Keratinocyte (primary cell): ENCODE measurements at regions not wholly inside any gene's neighbourhood (a gene's known extent, or its start where the extent isn't known, plus 50 kb on each side); places are given as distances from the start of the nearest gene placed in this dataset.

ENCODE experiments used
- CTCF ChIP-seq, 3 experiments: IDR thresholded peaks in 1 of 3; conservative IDR thresholded peaks in 1 of 3; optimal IDR thresholded peaks in 1 of 3; 2 replicates in 2 of 3; 3 replicates in 1 of 3; pipeline versions ENCODE3 to v1.5.1; 2011; ENCODE audit warnings: low read length in 3 of 3, mild to moderate bottlenecking in 3 of 3, moderate library complexity in 2 of 3, control low read depth in 1 of 3, inconsistent platforms in 1 of 3; ENCODE audit not compliant: insufficient read depth in 2 of 3; ENCODE audit errors: extremely low read depth in 1 of 3
- EZH2 ChIP-seq: IDR thresholded peaks from one replicate; pipeline ENCODE4 v1.6.1; 2012; ENCODE audit warnings: inconsistent platforms, mild to moderate bottlenecking, low read length, moderate library complexity

GRCh38 chr20:39356908-39357307 is 394.8 kb downstream of the DHX35 start:
- TF ChIP-seq CTCF (optimal IDR thresholded peaks at IDR 0.05 in 1 of 3, IDR thresholded peaks at IDR 0.05 in 1 of 3, conservative IDR thresholded peaks at IDR 0.05 in 1 of 3; ENCODE audit: extremely low read depth in 1 of 3, insufficient read depth in 2 of 3, low read length in 3 of 3) = no peak
- TF ChIP-seq EZH2 = no peak
